ENCODE measurements at regions not wholly inside any gene's neighbourhood (a gene's known extent, or its start where the extent isn't known, plus 50 kb on each side); places are given as distances from the start of the nearest gene placed in this dataset.

DNA sequence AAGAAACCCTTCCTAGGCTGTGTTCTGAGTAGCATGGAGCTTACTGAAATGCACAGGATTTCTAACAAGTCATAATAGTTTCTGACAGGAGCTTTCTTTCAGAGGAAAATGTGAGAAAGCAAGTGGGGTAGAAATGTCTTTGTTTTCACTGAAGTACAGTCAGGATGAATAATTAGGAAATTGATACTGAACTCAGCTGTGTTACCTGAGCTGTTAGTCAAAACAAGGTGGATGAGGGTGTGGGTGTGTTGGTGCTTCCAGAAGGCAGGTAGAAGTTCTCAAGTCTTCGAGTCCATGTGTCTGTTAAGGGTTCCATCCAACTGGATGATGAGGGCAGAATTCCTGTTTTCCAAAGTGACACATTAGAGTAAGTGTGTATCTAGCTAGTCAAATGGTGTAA, 122.4 kb downstream of the BASP1 start:
- in situ Hi-C loops (cut with HindIII; ENCODE audit: low sequenced_read_pairs), result no loop called here
- TF ChIP-seq, protein P1, sequence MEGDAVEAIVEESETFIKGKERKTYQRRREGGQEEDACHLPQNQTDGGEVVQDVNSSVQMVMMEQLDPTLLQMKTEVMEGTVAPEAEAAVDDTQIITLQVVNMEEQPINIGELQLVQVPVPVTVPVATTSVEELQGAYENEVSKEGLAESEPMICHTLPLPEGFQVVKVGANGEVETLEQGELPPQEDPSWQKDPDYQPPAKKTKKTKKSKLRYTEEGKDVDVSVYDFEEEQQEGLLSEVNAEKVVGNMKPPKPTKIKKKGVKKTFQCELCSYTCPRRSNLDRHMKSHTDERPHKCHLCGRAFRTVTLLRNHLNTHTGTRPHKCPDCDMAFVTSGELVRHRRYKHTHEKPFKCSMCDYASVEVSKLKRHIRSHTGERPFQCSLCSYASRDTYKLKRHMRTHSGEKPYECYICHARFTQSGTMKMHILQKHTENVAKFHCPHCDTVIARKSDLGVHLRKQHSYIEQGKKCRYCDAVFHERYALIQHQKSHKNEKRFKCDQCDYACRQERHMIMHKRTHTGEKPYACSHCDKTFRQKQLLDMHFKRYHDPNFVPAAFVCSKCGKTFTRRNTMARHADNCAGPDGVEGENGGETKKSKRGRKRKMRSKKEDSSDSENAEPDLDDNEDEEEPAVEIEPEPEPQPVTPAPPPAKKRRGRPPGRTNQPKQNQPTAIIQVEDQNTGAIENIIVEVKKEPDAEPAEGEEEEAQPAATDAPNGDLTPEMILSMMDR (IDR thresholded peaks at IDR 0.05; ENCODE audit: low read depth, low read length), result no peak
- no peak overlapping the region for H3K4me3 ChIP-seq (ENCODE audit: low read depth, low read length)
- DNase-seq (ENCODE audit: low read depth, low spot score), result no peak

DNA sequence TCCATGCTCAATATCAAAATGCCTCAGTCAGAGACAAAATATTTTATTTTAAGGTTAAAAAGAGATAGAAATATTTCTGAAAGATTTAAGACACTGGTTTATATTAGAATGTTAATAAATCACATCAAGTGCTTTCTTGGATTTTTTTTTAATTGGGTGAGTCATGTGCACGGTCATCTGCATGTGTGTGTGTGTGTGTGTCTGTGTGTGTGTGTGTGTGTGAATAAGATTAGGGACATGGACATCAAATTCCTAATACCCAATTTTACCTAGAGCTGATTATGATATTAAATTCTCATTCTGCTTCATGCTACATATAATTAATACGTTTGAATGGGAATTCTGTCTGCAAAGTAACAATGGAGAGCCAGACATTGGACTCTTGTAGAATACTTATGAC, 122.9 kb downstream of the BASP1 start:
- no peak overlapping the region for H3K4me3 ChIP-seq (ENCODE audit: low read depth, low read length)
- no peak for DNase-seq (ENCODE audit: low read depth, low spot score)
- TF ChIP-seq, protein P1 (IDR thresholded peaks at IDR 0.05; ENCODE audit: low read depth, low read length), result no peak
- in situ Hi-C loops (cut with HindIII; ENCODE audit: low sequenced_read_pairs), result no loop called here

DNA sequence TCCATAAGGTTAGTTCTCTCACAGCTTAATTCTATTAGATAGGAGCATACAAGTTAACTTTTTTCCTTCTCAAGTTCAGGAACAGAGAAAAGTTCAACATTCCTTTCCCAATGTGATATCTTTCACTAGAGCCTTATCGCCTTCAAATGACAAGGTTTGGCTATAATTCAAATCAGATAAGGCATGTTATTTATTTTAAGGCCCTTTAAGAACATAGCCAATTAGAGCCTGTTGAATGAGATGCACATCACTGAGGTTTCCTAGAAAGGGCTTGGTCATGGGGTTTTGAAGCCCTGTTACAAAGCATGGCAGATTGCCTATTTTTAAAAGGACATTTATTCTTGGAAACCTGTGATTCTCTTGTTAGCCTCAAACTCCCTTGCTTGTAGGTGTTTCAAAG, 123.4 kb downstream of the BASP1 start:
- TF ChIP-seq, protein P1 (IDR thresholded peaks at IDR 0.05; ENCODE audit: low read depth, low read length), result no peak
- peak; percentile 52 for DNase-seq (ENCODE audit: low read depth, low spot score)
- in situ Hi-C loops (cut with HindIII; ENCODE audit: low sequenced_read_pairs), result no loop called here
- H3K4me3 ChIP-seq (ENCODE audit: low read depth, low read length), result no peak overlapping the region

DNA sequence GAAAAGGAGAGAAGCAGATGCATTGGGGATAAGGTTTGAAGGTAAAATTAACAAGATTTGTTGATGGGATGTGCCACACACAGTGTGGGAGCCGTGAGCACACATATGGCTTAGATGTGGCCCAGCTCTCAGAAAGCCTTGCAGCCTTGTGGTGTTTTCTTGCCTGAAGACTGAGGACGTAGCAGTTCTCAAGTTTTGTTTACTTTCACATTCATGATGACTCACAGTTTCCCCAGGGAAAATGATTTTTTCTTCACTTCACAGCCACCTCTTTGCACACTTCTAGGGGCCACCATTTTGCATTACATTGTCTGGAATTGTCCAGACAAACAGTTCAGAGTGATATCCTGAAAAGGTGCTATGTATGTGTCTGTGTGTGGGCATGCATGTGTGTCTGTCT, 126.2 kb downstream of the BASP1 start:
- no peak overlapping the region for H3K4me3 ChIP-seq (ENCODE audit: low read depth, low read length)
- TF ChIP-seq, protein P1 (IDR thresholded peaks at IDR 0.05; ENCODE audit: low read depth, low read length), result no peak
- in situ Hi-C loops (cut with HindIII; ENCODE audit: low sequenced_read_pairs), result no loop called here
- peak; percentile 91 for DNase-seq (ENCODE audit: low read depth, low spot score)

DNA sequence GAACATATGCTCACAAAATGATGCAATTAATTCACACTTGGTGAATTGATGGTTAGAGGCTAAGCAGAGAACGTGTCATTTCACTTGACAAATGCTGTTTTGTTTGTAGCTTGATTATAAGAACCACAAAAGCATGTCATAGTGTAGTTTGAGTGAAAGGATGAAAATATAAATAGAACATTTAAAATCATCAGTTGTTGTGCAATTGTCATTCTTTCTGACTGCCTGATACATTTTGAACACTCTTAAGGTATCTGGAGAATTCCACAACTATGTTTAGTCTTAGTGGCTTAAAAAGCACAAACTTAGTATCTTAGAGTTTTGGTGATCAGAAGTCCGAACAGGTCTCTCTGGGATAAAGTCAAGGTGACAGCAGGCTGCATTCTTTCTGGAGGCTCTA, 129.4 kb downstream of the BASP1 start:
- in situ Hi-C loops (cut with HindIII; ENCODE audit: low sequenced_read_pairs), result no loop called here
- no peak for DNase-seq (ENCODE audit: low read depth, low spot score)
- TF ChIP-seq, protein P1 (IDR thresholded peaks at IDR 0.05; ENCODE audit: low read depth, low read length), result no peak
- no peak overlapping the region for H3K4me3 ChIP-seq (ENCODE audit: low read depth, low read length)

DNA sequence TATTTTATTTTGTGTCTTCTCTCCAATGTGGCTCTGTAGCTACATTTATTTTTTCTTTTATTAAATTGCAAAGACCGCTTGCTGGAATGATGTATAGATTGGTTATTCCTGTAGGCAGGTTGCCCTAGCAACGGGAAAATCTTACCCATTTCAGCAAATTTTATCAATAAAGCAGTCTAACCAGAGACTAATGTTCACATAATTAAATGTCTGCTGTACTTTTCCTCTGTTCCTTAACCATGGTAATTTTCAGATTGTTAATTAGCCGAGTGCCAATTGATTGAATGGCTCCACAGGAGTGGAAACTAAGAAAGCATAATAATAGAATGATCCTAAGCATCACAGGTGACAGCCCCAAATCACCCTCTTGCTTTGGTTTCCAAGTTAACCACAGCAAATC, 134.8 kb downstream of the BASP1 start:
- no peak for DNase-seq (ENCODE audit: low read depth, low spot score)
- TF ChIP-seq, protein P1 (IDR thresholded peaks at IDR 0.05; ENCODE audit: low read depth, low read length), result no peak
- in situ Hi-C loops (cut with HindIII; ENCODE audit: low sequenced_read_pairs), result no loop called here
- H3K4me3 ChIP-seq (ENCODE audit: low read depth, low read length), result no peak overlapping the region

DNA sequence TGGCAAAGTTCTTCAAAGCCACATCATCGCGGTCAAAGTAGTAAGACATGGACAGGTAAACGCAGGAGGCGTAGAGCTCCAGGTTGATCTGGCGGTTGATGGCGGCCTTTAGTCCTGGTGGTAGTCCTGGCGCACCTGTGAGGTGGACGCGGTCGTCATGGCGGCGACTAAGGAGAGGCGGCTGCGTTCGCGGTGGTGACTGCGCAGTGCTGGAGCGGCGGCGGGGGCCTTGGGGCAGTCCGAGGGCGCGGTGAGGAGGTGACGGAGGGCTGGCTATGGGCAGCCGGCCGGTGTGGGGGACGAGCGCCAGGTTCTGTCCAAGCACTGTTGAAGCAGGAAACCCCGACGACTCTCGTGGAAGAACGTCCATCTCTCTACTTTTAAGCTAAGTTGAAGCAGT, 136.8 kb downstream of the BASP1 start:
- in situ Hi-C loops (cut with HindIII; ENCODE audit: low sequenced_read_pairs), result no loop called here
- H3K4me3 ChIP-seq (ENCODE audit: low read depth, low read length), result no peak overlapping the region
- TF ChIP-seq, protein P1 (IDR thresholded peaks at IDR 0.05; ENCODE audit: low read depth, low read length), result no peak
- DNase-seq (ENCODE audit: low read depth, low spot score), result no peak

All from astrocyte of the spinal cord (primary cell).